Neuronal stem cell (in vitro differentiated cells): ENCODE measurements at regions not wholly inside any gene's neighbourhood (a gene's known extent, or its start where the extent isn't known, plus 50 kb on each side); places are given as distances from the start of the nearest gene placed in this dataset.
A peak's percentile ranks its signal among the peaks of the same experiment; 100 is the strongest.

Experiments
- DNase-seq: peaks from one replicate; pipeline ENCODE4 v3.0.0-alpha.2; 2013; ENCODE audit warnings: low spot score
- H2AFZ ChIP-seq: one replicate; pipeline ENCODE4 v1.6.1; 2013; ENCODE audit warnings: mild to moderate bottlenecking, low read length, inconsistent platforms
- H2AK5ac ChIP-seq: 2 replicates; pipeline ENCODE4 v1.6.1; 2013; ENCODE audit warnings: low read depth, mild to moderate bottlenecking, inconsistent platforms, low read length, moderate library complexity, mixed read lengths
- H2BK120ac ChIP-seq: 2 replicates; pipeline ENCODE4 v1.6.1; 2013; ENCODE audit warnings: low read depth, mild to moderate bottlenecking, inconsistent platforms, low read length, moderate library complexity, mixed read lengths
- H2BK12ac ChIP-seq: one replicate; pipeline ENCODE4 v1.6.1; 2013; ENCODE audit warnings: low read length, inconsistent platforms
- H2BK15ac ChIP-seq: 2 replicates; pipeline ENCODE4 v1.6.1; 2013; ENCODE audit warnings: mild to moderate bottlenecking, low read length, inconsistent platforms, mixed read lengths
- H2BK5ac ChIP-seq: one replicate; pipeline ENCODE4 v1.6.1; 2013; ENCODE audit warnings: inconsistent platforms, mild to moderate bottlenecking, low read length, moderate library complexity
- H3K14ac ChIP-seq: one replicate; pipeline ENCODE4 v1.6.1; 2013; ENCODE audit warnings: low read length, inconsistent platforms
- H3K18ac ChIP-seq: 2 replicates; pipeline ENCODE4 v1.6.1; 2013; ENCODE audit warnings: low read length, inconsistent platforms
- H3K23ac ChIP-seq: 2 replicates; pipeline ENCODE4 v1.6.1; 2013; ENCODE audit warnings: low read depth, mild to moderate bottlenecking, mixed read lengths, low read length, inconsistent platforms; ENCODE audit not compliant: poor library complexity
- H3K27ac ChIP-seq: replicated peaks from 3 replicates; pipeline ENCODE4 v1.5.1; 2013; ENCODE audit warnings: low read length, inconsistent platforms
- H3K27me3 ChIP-seq, 3 experiments: 2 replicates each; pipeline ENCODE4 v1.6.1; 2013; ENCODE audit warnings: low read length in 3 of 3, mild to moderate bottlenecking in 2 of 3, inconsistent platforms in 1 of 3, low read depth in 1 of 3, mixed read lengths in 1 of 3, moderate library complexity in 1 of 3; ENCODE audit not compliant: control insufficient read depth in 3 of 3, insufficient read depth in 3 of 3
- H3K36me3 ChIP-seq, 2 donors: replicated peaks in 1 of 2; 2 replicates each; pipeline ENCODE4 v1.6.1; 2013; ENCODE audit warnings: low read length in 2 of 2; ENCODE audit not compliant: control insufficient read depth in 2 of 2, insufficient read depth in 2 of 2
- H3K4ac ChIP-seq: 2 replicates; pipeline ENCODE4 v1.6.1; 2013; ENCODE audit warnings: inconsistent platforms, mild to moderate bottlenecking, low read length, moderate library complexity
- H3K4me1 ChIP-seq, 2 donors: 1 replicate in 1 of 2; 2 replicates in 1 of 2; pipeline ENCODE4 v1.6.1; 2013; ENCODE audit warnings: low read length in 2 of 2, low read depth in 1 of 2; ENCODE audit not compliant: control insufficient read depth in 2 of 2, insufficient read depth in 1 of 2
- H3K4me2 ChIP-seq: one replicate; pipeline ENCODE4 v1.6.1; 2013; ENCODE audit warnings: mild to moderate bottlenecking, low read length, inconsistent platforms; ENCODE audit not compliant: insufficient read depth, poor library complexity, severe bottlenecking
- H3K4me3 ChIP-seq, 2 donors: 2 replicates each; pipeline ENCODE4 v1.5.1; 2013; ENCODE audit warnings: low read length in 2 of 2, mild to moderate bottlenecking in 2 of 2, inconsistent platforms in 1 of 2, moderate library complexity in 1 of 2
- H3K79me1 ChIP-seq: one replicate; pipeline ENCODE4 v1.6.1; 2013; ENCODE audit warnings: low read depth, mild to moderate bottlenecking, inconsistent platforms, low read length, moderate library complexity
- H3K9ac ChIP-seq: one replicate; pipeline ENCODE4 v1.6.1; 2013; ENCODE audit warnings: mild to moderate bottlenecking, low read depth, low read length, inconsistent platforms; ENCODE audit not compliant: poor library complexity
- H3K9me3 ChIP-seq, 2 donors: replicated peaks in 1 of 2; 2 replicates each; pipeline versions ENCODE3 to v1.6.1; 2013; ENCODE audit warnings: low read length in 2 of 2, mild to moderate bottlenecking in 2 of 2, inconsistent platforms in 1 of 2, low read depth in 1 of 2, mixed read lengths in 1 of 2, moderate library complexity in 1 of 2; ENCODE audit not compliant: control insufficient read depth in 2 of 2, insufficient read depth in 1 of 2
- H4K8ac ChIP-seq: one replicate; pipeline ENCODE4 v1.6.1; 2013; ENCODE audit warnings: low read depth, mild to moderate bottlenecking, inconsistent platforms, low read length, moderate library complexity
- H4K91ac ChIP-seq: one replicate; pipeline ENCODE4 v1.6.1; 2013; ENCODE audit warnings: low read length, low read depth, mild to moderate bottlenecking, inconsistent platforms; ENCODE audit not compliant: poor library complexity
- WGBS, 2 donors: extraction: QIAGEN DNeasy Blood & Tissue Kit; methylation state at CpG; one replicate each; pipeline ENCODE4 v1.1.7; 2013; ENCODE audit warnings: missing lambda C conversion rate in 2 of 2, mixed read lengths in 1 of 2; ENCODE audit not compliant: insufficient read length in 2 of 2, insufficient replicate concordance in 1 of 2; ENCODE audit errors: extremely low coverage in 2 of 2; 5-methylcytosine and 5-hydroxymethylcytosine counted together

GRCh38 chr12:5258498-5258897 is 173.4 kb upstream of the NTF3 start:
- no peak overlapping the region for H2BK15ac ChIP-seq
- no peak overlapping the region for H2BK120ac ChIP-seq
- no peak overlapping the region for H2AK5ac ChIP-seq
- no peak overlapping the region for H2BK5ac ChIP-seq
- H3K4me2 ChIP-seq = no peak overlapping the region
- WGBS, 2 donors = no CpG with 5 or more reads among the region's 3 CpGs
- H3K14ac ChIP-seq = no peak overlapping the region
- no peak overlapping the region for H4K91ac ChIP-seq
- H3K9ac ChIP-seq = no peak overlapping the region
- H3K23ac ChIP-seq = no peak overlapping the region
- H3K36me3 ChIP-seq = no peaks in the 10 kb centered on the region
- H4K8ac ChIP-seq = no peak overlapping the region
- H3K79me1 ChIP-seq = no peaks in the 10 kb centered on the region
- H2AFZ ChIP-seq = no peak overlapping the region
- no peak overlapping the region for H3K4me3 ChIP-seq
- H3K4me1 ChIP-seq = peaks cover 0 to 10% of the 10 kb centered on the region in 2 donors
- no peak overlapping the region for H2BK12ac ChIP-seq
- no peaks in the 10 kb centered on the region for H3K27me3 ChIP-seq
- DNase-seq = no peak
- no peak overlapping the region for H3K27ac ChIP-seq
- H3K18ac ChIP-seq = no peak overlapping the region
- H3K9me3 ChIP-seq = no peaks in the 10 kb centered on the region
- no peak overlapping the region for H3K4ac ChIP-seq

GRCh38 chr12:5258926-5259325 is 173.0 kb upstream of the NTF3 start:
- no peak overlapping the region for H2AFZ ChIP-seq
- H4K91ac ChIP-seq = no peak overlapping the region
- H3K23ac ChIP-seq = no peak overlapping the region
- no peak overlapping the region for H3K27ac ChIP-seq
- no peak overlapping the region for H2BK12ac ChIP-seq
- H3K4me1 ChIP-seq = peaks cover 0 to 10% of the 10 kb centered on the region in 2 donors
- no peak overlapping the region for H3K4ac ChIP-seq
- H3K27me3 ChIP-seq = no peaks in the 10 kb centered on the region
- H3K14ac ChIP-seq = no peak overlapping the region
- no peaks in the 10 kb centered on the region for H3K79me1 ChIP-seq
- no peak overlapping the region for H2BK5ac ChIP-seq
- H3K4me3 ChIP-seq = no peak overlapping the region
- H3K18ac ChIP-seq = peak overlapping the region; percentile 12
- no peak overlapping the region for H3K9ac ChIP-seq
- H3K36me3 ChIP-seq = no peaks in the 10 kb centered on the region
- no peak overlapping the region for H2BK120ac ChIP-seq
- no peak overlapping the region for H2AK5ac ChIP-seq
- no peaks in the 10 kb centered on the region for H3K9me3 ChIP-seq
- no peak overlapping the region for H2BK15ac ChIP-seq
- no CpG with 5 or more reads among the region's 6 CpGs for WGBS, 2 donors
- H4K8ac ChIP-seq = no peak overlapping the region
- no peak for DNase-seq
- no peak overlapping the region for H3K4me2 ChIP-seq

- H3K23ac ChIP-seq = no peak overlapping the region
- H3K9ac ChIP-seq = no peak overlapping the region
- DNase-seq = no peak
- no peak overlapping the region for H4K8ac ChIP-seq
- H2BK120ac ChIP-seq = no peak overlapping the region
- no peak overlapping the region for H3K18ac ChIP-seq
- H3K4me3 ChIP-seq = no peak overlapping the region
- H3K27ac ChIP-seq = no peak overlapping the region
- H3K14ac ChIP-seq = no peak overlapping the region
- no CpG with 5 or more reads among the region's 4 CpGs for WGBS, 2 donors
- H2BK5ac ChIP-seq = no peak overlapping the region
- H3K4me2 ChIP-seq = no peak overlapping the region
- no peak overlapping the region for H2BK12ac ChIP-seq
- peaks cover 0 to 8% of the 10 kb centered on the region in 2 donors for H3K4me1 ChIP-seq
- no peak overlapping the region for H3K4ac ChIP-seq
- no peak overlapping the region for H2AK5ac ChIP-seq
- no peaks in the 10 kb centered on the region for H3K27me3 ChIP-seq
- no peak overlapping the region for H2BK15ac ChIP-seq
- H2AFZ ChIP-seq = no peak overlapping the region
- no peaks in the 10 kb centered on the region for H3K79me1 ChIP-seq
- H3K36me3 ChIP-seq = no peaks in the 10 kb centered on the region
- no peak overlapping the region for H4K91ac ChIP-seq
- H3K9me3 ChIP-seq = no peaks in the 10 kb centered on the region
Observed at GRCh38 chr12:5259523-5259922, 172.4 kb upstream of the NTF3 start.

GRCh38 chr12:5260086-5260485 is 171.8 kb upstream of the NTF3 start:
- H4K91ac ChIP-seq = no peak overlapping the region
- no peak overlapping the region for H2BK5ac ChIP-seq
- no peak overlapping the region for H2AFZ ChIP-seq
- no peak overlapping the region for H2BK120ac ChIP-seq
- no CpG with 5 or more reads among the region's 3 CpGs for WGBS, 2 donors
- DNase-seq = no peak
- no peak overlapping the region for H3K23ac ChIP-seq
- H3K4ac ChIP-seq = no peak overlapping the region
- H3K4me1 ChIP-seq = peaks cover 0 to 8% of the 10 kb centered on the region in 2 donors
- no peak overlapping the region for H3K9ac ChIP-seq
- no peak overlapping the region for H3K18ac ChIP-seq
- no peaks in the 10 kb centered on the region for H3K9me3 ChIP-seq
- H2AK5ac ChIP-seq = no peak overlapping the region
- no peaks in the 10 kb centered on the region for H3K79me1 ChIP-seq
- no peaks in the 10 kb centered on the region for H3K27me3 ChIP-seq
- no peak overlapping the region for H4K8ac ChIP-seq
- no peak overlapping the region for H2BK12ac ChIP-seq
- no peak overlapping the region for H3K27ac ChIP-seq
- H3K4me2 ChIP-seq = no peak overlapping the region
- no peak overlapping the region for H2BK15ac ChIP-seq
- H3K36me3 ChIP-seq = no peaks in the 10 kb centered on the region
- no peak overlapping the region for H3K4me3 ChIP-seq
- no peak overlapping the region for H3K14ac ChIP-seq
